ENCODE measurements at regions not wholly inside any gene's neighbourhood (a gene's known extent, or its start where the extent isn't known, plus 50 kb on each side); places are given as distances from the start of the nearest gene placed in this dataset.

DNA sequence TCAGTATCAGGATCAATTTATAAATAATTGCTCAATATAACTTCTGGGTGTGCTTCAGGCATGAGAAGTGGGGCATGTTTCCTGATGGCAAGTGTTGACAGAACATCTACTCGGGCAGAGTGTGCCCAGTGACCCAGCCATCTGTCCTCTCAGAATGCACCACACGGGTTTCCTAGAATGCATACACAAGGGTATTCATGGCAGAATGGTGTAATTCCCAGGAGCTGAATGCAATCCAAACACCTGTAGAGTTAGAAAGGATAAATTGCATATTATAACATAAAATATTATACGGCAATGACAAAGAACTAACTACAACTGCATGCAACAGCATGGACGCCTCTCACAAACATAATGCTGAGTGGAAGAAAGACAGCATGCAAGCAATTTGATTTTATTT is 391.9 kb downstream of the SIPA1L2 start (continued):
- TF ChIP-seq EZH2 (IDR thresholded peaks at IDR 0.05; ENCODE audit: borderline replicate concordance, insufficient read depth, low read length, poor library complexity, severe bottlenecking) (no peak), EP300 (conservative IDR thresholded peaks at IDR 0.05; ENCODE audit: poor library complexity, severe bottlenecking) (no peak)

DNA sequence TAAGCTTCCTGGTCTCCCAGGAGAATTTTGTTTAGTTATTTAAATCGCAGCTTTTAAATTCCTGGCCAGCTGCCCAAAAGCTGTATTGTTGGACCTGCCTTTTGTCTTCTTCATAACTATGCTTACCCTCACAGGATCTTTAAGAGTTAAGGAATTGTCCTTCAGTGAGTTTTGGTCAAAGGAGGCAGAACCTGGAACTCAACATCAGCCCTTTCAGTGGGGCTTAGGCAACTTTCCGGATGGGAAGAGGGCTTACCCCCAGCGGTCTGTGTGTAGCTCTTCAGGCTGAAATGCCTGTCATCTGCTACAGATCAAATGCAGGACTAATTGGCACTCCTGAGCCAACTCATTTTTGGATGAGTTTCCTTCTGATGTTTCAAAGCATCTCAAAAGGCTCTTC is 402.6 kb downstream of the SIPA1L2 start:
- TF ChIP-seq RAD21 (conservative IDR thresholded peaks at IDR 0.05) = no peak
- no peak for TF ChIP-seq TAF1 (IDR thresholded peaks at IDR 0.05; ENCODE audit: low read depth)
- TF ChIP-seq SMC3 (conservative IDR thresholded peaks at IDR 0.05; ENCODE audit: poor library complexity) = no peak
- TF ChIP-seq EZH2 (IDR thresholded peaks at IDR 0.05; ENCODE audit: borderline replicate concordance, insufficient read depth, low read length, poor library complexity, severe bottlenecking) = no peak
- TF ChIP-seq, protein P1, sequence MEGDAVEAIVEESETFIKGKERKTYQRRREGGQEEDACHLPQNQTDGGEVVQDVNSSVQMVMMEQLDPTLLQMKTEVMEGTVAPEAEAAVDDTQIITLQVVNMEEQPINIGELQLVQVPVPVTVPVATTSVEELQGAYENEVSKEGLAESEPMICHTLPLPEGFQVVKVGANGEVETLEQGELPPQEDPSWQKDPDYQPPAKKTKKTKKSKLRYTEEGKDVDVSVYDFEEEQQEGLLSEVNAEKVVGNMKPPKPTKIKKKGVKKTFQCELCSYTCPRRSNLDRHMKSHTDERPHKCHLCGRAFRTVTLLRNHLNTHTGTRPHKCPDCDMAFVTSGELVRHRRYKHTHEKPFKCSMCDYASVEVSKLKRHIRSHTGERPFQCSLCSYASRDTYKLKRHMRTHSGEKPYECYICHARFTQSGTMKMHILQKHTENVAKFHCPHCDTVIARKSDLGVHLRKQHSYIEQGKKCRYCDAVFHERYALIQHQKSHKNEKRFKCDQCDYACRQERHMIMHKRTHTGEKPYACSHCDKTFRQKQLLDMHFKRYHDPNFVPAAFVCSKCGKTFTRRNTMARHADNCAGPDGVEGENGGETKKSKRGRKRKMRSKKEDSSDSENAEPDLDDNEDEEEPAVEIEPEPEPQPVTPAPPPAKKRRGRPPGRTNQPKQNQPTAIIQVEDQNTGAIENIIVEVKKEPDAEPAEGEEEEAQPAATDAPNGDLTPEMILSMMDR (IDR thresholded peaks at IDR 0.05; ENCODE audit: poor library complexity, severe bottlenecking) = no peak
- no peak for TF ChIP-seq POLR2AphosphoS5 (IDR thresholded peaks at IDR 0.05)
- no peak for TF ChIP-seq EP300 (conservative IDR thresholded peaks at IDR 0.05; ENCODE audit: poor library complexity, severe bottlenecking)
- no peak for TF ChIP-seq MXI1 (conservative IDR thresholded peaks at IDR 0.05; ENCODE audit: poor library complexity, severe bottlenecking)
- TF ChIP-seq, protein P2, sequence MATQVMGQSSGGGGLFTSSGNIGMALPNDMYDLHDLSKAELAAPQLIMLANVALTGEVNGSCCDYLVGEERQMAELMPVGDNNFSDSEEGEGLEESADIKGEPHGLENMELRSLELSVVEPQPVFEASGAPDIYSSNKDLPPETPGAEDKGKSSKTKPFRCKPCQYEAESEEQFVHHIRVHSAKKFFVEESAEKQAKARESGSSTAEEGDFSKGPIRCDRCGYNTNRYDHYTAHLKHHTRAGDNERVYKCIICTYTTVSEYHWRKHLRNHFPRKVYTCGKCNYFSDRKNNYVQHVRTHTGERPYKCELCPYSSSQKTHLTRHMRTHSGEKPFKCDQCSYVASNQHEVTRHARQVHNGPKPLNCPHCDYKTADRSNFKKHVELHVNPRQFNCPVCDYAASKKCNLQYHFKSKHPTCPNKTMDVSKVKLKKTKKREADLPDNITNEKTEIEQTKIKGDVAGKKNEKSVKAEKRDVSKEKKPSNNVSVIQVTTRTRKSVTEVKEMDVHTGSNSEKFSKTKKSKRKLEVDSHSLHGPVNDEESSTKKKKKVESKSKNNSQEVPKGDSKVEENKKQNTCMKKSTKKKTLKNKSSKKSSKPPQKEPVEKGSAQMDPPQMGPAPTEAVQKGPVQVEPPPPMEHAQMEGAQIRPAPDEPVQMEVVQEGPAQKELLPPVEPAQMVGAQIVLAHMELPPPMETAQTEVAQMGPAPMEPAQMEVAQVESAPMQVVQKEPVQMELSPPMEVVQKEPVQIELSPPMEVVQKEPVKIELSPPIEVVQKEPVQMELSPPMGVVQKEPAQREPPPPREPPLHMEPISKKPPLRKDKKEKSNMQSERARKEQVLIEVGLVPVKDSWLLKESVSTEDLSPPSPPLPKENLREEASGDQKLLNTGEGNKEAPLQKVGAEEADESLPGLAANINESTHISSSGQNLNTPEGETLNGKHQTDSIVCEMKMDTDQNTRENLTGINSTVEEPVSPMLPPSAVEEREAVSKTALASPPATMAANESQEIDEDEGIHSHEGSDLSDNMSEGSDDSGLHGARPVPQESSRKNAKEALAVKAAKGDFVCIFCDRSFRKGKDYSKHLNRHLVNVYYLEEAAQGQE (IDR thresholded peaks at IDR 0.05; ENCODE audit: borderline replicate concordance) = no peak
- no peaks in the 10 kb centered on the region for H3K27me3 ChIP-seq (ENCODE audit: insufficient read depth, low read depth, low read length)
- no peak overlapping the region for H3K27ac ChIP-seq (ENCODE audit: low read length)
- no peak overlapping the region for H3K4me3 ChIP-seq (ENCODE audit: low read length)
- no peaks in the 10 kb centered on the region for H3K79me2 ChIP-seq (replicated peaks; ENCODE audit: insufficient read depth, low read length)
- H3K9me2 ChIP-seq (ENCODE audit: insufficient read depth, low read length) = no peaks in the 10 kb centered on the region
- no peaks in the 10 kb centered on the region for H3K36me3 ChIP-seq (ENCODE audit: insufficient read depth, low read length)
- no peak overlapping the region for H2AFZ ChIP-seq (ENCODE audit: low read depth, low read length)
- H3K9me3 ChIP-seq (ENCODE audit: low read length) = no peaks in the 10 kb centered on the region
- H3K9ac ChIP-seq (ENCODE audit: low read length) = no peak overlapping the region
- H3F3A ChIP-seq (ENCODE audit: insufficient read depth, low read length, poor library complexity, severe bottlenecking) = no peaks in the 10 kb centered on the region
- H3K4me2 ChIP-seq (ENCODE audit: low read length) = no peak overlapping the region
- no peaks in the 10 kb centered on the region for H4K20me1 ChIP-seq (ENCODE audit: insufficient read depth)

DNA sequence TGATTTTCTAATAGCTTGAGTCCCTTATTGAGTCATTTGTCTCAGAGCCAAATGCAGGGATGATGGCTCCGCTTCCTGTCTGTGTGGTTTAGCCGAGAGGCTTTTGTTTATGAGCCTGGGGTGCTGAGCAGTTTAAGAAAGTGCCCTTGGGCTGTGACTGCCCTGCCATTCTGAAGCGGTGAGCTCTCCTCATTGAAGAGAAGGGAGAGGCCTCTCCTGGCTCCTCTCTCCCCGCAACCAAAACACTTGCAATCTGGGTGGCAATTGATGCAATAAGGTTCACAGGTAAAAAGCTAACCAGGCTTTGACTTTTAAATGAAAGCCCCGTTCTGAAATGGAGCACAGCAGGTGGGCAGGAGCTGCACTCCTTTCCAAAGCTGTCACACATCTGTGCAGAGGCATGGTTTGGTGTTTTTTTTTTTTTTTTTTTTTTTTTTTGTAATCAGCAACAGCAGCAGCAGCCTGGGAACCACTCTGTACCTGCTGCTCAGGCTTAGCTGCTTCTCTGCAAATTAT is 403.7 kb downstream of the SIPA1L2 start:
- Histone ChIP-seq H3K9me3 (ENCODE audit: low read length) (no peaks in the 10 kb centered on the region), H3K4me3 (ENCODE audit: low read length) (peak overlapping the region; percentile 7), H3F3A (ENCODE audit: insufficient read depth, low read length, poor library complexity, severe bottlenecking) (no peaks in the 10 kb centered on the region), H3K4me2 (ENCODE audit: low read length) (peak overlapping the region; percentile 5), H4K20me1 (ENCODE audit: insufficient read depth) (no peaks in the 10 kb centered on the region), H3K9me2 (ENCODE audit: insufficient read depth, low read length) (no peaks in the 10 kb centered on the region), H3K27me3 (ENCODE audit: insufficient read depth, low read depth, low read length) (no peaks in the 10 kb centered on the region), H3K79me2 (replicated peaks; ENCODE audit: insufficient read depth, low read length) (no peaks in the 10 kb centered on the region), H2AFZ (ENCODE audit: low read depth, low read length) (peak overlapping the region; percentile 48), H3K9ac (ENCODE audit: low read length) (peak overlapping the region; percentile 36), H3K27ac (ENCODE audit: low read length) (no peak overlapping the region), H3K36me3 (ENCODE audit: insufficient read depth, low read length) (no peaks in the 10 kb centered on the region)
- TF ChIP-seq, protein P1 (IDR thresholded peaks at IDR 0.05; ENCODE audit: poor library complexity, severe bottlenecking) = no peak
- TF ChIP-seq POLR2AphosphoS5 (IDR thresholded peaks at IDR 0.05) (no peak), EZH2 (IDR thresholded peaks at IDR 0.05; ENCODE audit: borderline replicate concordance, insufficient read depth, low read length, poor library complexity, severe bottlenecking) (no peak), SMC3 (conservative IDR thresholded peaks at IDR 0.05; ENCODE audit: poor library complexity) (no peak), MXI1 (conservative IDR thresholded peaks at IDR 0.05; ENCODE audit: poor library complexity, severe bottlenecking) (no peak), RAD21 (conservative IDR thresholded peaks at IDR 0.05) (no peak), TAF1 (IDR thresholded peaks at IDR 0.05; ENCODE audit: low read depth) (no peak), EP300 (conservative IDR thresholded peaks at IDR 0.05; ENCODE audit: poor library complexity, severe bottlenecking) (no peak)
- TF ChIP-seq, protein P2 (IDR thresholded peaks at IDR 0.05; ENCODE audit: borderline replicate concordance) = no peak
